ENCODE measurements at regions not wholly inside any gene's neighbourhood (a gene's known extent, or its start where the extent isn't known, plus 50 kb on each side); places are given as distances from the start of the nearest gene placed in this dataset.

GRCh38 chr5:152306386-152306785 lies 98.7 kb downstream of the NMUR2 start:
- TF ChIP-seq POLR2A (IDR thresholded peaks at IDR 0.05) (no peak), CTCF (IDR thresholded peaks at IDR 0.05) (no peak)

All from esophagus squamous epithelium (tissue), 4 donors.